IMR-90 (cell line): ENCODE measurements at regions not wholly inside any gene's neighbourhood (a gene's known extent, or its start where the extent isn't known, plus 50 kb on each side); places are given as distances from the start of the nearest gene placed in this dataset.

Experiments used
- CHD1 ChIP-seq: IDR thresholded peaks from 2 replicates; pipeline ENCODE4 v1.6.1; 2012; ENCODE audit warnings: low read depth, low read length, improper control_type of control experiment
- MAFK ChIP-seq: IDR thresholded peaks from 2 replicates; pipeline ENCODE4 v1.6.1; 2012; ENCODE audit warnings: low read depth, low read length, improper control_type of control experiment
- MXI1 ChIP-seq: IDR thresholded peaks from 2 replicates; pipeline ENCODE4 v1.6.1; 2012; ENCODE audit warnings: low read depth, mild to moderate bottlenecking, low read length, moderate library complexity, borderline replicate concordance
- POLR2A ChIP-seq: IDR thresholded peaks from 2 replicates; pipeline ENCODE4 v1.6.1; 2012; ENCODE audit warnings: mild to moderate bottlenecking, low read depth, low read length
- TF ChIP-seq, protein P1 (sequence below): fragments of 150-350 bp; IDR thresholded peaks from 2 replicates; pipeline ENCODE4 v1.6.1; 2017; ENCODE audit warnings: mild to moderate bottlenecking, antibody characterized with exemption, low read length, low read depth
- TF ChIP-seq, protein P2 (sequence below): conservative IDR thresholded peaks from 2 replicates; pipeline ENCODE4 v1.5.1; 2012; ENCODE audit warnings: mild to moderate bottlenecking, low read depth, low read length, improper control_type of control experiment

DNA sequence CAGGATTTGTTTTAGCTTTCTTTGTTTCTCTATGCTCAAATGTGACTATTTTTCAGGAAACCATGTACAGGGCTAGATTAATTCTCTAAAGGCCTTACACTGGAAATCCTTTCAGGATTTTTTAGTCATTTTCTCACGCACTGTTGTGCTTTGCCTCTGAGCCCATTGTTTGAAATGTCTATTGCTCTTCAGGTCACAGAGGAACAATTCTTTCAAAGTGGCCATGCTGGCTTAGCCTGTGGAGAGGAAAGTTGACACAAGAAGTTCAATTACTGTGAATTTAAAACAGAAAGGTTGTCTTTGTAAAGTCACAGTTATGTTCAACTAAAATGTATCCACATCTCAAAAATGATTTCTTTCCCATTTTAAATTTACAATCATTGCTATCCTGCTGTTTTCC, 1071.7 kb upstream of the POT1 start:
- TF ChIP-seq, protein P1, sequence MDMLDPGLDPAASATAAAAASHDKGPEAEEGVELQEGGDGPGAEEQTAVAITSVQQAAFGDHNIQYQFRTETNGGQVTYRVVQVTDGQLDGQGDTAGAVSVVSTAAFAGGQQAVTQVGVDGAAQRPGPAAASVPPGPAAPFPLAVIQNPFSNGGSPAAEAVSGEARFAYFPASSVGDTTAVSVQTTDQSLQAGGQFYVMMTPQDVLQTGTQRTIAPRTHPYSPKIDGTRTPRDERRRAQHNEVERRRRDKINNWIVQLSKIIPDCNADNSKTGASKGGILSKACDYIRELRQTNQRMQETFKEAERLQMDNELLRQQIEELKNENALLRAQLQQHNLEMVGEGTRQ: no peak
- TF ChIP-seq MAFK (no peak), MXI1 (no peak), CHD1 (no peak), POLR2A (no peak)
- TF ChIP-seq, protein P2, sequence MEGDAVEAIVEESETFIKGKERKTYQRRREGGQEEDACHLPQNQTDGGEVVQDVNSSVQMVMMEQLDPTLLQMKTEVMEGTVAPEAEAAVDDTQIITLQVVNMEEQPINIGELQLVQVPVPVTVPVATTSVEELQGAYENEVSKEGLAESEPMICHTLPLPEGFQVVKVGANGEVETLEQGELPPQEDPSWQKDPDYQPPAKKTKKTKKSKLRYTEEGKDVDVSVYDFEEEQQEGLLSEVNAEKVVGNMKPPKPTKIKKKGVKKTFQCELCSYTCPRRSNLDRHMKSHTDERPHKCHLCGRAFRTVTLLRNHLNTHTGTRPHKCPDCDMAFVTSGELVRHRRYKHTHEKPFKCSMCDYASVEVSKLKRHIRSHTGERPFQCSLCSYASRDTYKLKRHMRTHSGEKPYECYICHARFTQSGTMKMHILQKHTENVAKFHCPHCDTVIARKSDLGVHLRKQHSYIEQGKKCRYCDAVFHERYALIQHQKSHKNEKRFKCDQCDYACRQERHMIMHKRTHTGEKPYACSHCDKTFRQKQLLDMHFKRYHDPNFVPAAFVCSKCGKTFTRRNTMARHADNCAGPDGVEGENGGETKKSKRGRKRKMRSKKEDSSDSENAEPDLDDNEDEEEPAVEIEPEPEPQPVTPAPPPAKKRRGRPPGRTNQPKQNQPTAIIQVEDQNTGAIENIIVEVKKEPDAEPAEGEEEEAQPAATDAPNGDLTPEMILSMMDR: no peak
